Nucleus accumbens (tissue), 56 donors: ENCODE measurements at regions not wholly inside any gene's neighbourhood (a gene's known extent, or its start where the extent isn't known, plus 50 kb on each side); places are given as distances from the start of the nearest gene placed in this dataset.

Experiments
- DNase-seq, 56 donors: peaks; one replicate each; lab custom pipeline; 2025; lab: John Stamatoyannopoulos, UW

DNA sequence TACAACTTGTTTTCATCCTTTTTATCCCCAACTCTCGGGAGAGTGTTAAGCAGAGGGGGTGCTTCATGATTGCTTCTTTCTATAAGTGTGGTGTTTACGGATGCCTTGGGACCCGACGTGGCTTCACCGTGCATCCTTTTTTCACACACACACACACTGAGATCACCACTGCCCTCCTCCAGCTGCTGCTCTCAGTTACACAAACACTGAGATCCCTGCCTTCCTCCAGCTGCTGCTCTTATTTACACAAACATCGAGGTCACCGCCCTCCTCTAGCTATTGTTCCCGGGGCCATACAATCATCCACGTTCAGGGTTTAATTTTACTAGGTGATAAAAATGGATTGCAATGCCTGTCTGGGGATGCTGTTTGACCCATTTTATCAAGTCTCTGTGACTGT is 155.4 kb upstream of the FAM9B start:
- DNase-seq = no peak

DNA sequence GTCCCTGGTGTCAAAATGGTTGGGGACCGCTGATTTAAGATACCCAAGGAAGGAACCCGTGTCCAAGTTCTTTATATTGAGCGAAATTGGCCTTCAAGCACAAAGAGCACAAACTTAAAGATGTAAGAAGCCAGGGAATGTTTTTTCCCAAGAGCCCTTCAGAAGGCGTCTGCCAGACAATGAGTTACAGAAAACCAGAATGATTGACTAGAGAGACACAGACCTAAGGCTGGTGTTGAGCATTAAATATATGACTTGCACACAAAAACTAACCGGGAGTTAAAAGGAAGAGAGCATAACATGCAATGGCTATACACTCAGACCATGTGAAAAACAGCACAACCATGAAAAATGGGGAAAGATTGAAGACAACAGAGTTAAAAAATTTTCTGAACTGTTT is 157.5 kb upstream of the FAM9B start:
- no peak for DNase-seq

DNA sequence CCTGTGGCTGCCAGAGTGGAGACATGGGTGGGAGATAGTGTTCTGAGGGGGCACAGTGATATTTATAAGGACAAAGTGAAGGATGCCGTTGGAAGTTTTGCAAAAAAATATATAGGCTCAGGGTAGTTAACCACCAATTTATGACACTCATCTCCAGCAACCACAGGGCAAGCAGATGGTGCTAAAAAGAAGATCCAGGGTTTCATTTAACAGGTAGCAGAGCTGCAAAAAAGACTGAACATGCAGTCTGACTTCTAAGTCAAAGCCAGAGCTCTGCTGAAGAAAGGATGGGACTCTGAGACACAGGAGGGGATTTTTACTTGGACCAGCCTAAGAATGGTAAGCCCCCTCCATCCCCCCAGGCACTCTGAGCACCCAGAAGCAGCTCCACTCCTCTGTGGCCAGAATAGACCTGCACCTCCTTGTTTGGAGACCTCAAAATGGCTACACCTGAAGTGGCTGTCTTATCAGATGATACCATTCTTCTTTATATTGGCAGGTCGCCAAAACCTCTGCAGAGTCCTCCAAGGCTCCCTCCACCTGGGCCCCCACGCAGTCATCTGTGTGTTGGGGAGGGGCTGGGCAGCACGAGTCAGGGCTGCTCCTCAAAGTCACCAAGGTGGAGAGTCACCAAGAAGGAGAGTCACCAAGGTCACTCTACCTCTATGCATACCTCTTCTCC is 161.4 kb upstream of the FAM9B start:
- no peak for DNase-seq

DNA sequence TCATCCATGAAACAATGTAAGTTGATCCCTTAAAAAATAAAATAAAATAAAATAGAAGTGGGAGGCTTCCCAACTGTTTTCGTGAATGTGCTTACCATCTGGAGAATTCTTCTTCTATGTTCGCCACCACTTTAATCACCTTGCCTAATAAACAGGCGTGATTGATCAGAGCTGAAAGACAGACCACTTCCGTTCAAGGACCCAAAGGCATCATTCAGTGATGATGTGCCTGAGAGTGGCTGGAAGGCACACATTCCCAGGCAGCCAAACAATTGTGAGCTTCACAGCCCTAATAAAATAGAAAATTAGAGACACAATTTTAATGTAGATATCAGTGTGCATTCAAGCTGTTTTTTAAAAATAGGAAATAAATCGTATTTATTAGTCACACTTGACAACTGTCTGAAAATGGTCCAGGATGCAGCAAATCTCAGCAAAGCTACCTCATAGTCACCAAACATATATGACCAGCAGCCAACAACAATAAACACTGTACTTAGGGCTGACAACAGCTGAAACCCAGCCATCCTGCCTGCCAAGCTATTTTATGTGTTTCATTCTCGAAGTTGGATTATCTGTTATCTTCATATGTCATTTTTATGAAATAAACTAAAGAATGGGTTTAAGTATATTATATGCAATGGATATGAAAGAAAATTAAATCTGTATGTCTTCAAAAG is 163.2 kb upstream of the FAM9B start:
- DNase-seq = no peak

DNA sequence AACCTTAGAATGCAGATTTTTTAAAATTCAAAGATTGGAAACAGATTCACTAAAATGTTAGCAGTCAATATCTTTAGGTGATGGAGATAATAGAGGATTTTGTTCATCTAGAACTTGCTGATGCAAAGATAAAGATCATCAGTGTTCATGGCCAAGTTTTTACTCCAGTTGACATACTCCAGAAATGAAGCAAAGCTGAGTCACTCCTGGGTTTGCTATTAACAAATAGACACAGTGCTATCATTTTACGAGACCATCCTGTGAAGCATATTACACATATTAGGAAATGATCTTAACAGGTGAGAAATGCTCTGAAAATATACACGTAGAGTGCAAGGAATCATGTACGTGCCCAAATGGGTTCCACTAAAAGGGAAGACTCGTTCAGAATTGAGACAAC is 170.6 kb upstream of the FAM9B start:
- DNase-seq = no peak

DNA sequence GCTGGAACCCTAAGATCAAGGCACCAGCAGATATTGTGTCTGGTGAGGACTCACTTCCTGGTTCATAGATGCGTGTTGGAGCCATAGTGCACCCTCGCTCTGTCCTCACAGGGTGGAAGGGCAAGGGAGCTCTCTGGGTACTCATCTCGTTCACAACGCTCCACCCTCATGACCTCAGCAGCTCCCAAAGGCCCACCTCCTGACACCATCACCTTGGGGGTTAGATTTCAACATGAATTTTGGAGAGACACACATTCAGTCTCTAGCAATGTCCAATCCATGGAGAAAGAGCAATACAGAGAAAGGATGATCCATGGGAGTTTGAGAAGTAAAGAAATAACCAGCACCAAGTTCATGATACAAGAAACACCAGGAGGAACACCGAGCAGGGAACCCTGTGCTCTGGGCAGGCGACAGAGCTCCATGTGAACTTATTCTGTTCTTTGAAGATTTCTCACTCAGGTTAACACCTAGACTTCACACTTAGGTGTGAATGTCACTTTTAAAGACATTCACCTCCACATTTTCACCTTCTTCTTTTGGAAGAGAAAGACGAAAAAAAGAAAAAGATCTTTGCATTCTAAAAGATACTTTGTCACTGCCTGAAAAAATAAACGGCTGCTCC is 171.8 kb upstream of the FAM9B start:
- no peak for DNase-seq

DNA sequence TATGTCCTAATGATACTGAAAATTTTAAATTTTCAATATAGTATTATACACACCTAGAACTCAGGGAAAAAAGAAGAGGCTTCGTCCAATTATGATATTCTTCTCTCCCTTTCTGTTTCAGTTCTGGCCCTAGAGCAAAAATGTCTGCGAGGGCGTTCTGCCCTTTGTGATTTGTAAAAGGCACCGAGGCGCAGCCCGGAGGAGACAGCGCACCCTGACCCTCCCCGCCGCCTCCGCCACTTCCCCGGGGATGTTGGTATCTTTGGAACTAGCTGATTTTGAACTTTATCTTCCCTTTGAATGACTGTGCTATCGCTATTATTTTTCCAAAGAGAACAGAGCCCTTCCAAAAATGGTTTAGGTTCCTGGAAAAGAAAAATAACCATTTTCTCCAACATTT is 173.2 kb upstream of the FAM9B start:
- DNase-seq = peak in 1 of 56 donors; percentile 0

DNA sequence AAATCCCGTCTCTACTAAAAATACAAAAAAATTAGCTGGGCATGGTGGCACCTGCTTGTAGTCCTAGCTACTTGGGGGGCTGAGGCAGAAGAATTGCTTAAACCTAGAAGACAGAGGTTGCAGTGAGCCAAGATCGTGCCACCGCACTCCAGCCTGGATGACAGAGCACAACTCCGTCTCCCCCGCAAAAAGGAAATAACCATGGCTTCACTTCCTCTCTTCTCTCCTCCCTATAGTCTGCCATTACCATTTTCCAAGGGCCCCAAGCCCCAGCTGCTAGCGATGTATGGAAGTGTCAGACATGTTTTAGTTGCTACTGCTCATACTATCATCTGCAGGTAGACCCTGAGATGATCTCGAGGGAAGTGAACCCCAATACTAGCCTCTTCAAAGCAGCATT is 177.3 kb upstream of the FAM9B start:
- no peak for DNase-seq

DNA sequence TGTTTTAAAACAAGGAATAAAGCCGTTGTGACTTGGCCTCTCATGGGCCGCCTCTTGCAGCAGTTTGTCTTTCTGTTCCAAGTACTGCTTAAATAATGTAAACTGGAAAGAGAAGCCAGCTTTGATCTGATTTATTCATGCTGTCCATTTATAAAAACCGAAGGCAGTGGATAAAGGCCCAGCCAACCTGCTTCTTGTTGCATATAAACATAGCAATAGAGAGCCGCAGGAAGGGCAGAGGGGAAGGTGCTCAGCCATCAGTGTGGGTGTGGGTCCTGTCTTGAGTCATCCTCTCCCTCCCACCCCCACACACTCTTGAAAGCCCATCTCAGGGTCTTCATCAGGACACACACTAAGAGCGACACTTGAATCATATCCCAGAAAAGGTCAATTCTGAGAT is 187.9 kb upstream of the FAM9B start:
- DNase-seq = no peak

DNA sequence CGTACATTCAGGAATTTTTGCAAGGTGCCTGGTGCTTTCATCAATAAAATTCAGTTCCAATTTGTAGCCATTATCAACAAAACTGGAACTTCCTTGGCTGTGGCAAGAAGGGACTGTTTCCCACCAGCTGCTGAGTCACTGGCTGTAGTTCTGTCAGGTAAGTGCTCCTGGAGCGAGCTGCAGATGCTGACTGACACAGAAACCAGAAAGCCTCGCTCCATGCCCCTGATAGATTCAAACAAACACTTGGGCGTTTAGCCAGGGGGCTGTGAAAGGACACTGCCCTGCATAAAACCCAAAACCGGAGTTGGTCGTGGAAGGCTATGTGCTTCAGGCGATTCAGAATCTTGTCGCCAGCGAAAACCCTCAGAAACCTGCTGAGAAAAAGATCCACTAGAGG is 188.4 kb upstream of the FAM9B start:
- no peak for DNase-seq

DNA sequence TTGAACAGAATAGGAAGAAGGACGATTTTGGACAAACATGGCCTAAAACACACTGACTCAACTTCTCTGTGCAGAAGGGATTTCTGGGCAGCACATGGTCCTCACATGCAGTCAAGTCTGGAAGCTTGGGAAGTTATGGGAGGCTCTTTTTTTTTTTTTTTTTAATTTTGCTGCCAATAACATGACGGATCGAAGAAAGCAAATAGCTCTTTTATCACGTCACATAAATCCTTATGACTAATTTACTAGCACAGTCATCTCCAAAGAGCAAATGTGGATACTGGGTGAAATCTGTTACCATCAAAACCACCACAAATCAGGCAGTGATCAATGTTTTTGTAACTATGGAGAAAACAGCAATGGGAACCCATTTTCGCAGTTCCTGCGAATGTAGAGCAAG is 193.3 kb upstream of the FAM9B start:
- no peak for DNase-seq

DNA sequence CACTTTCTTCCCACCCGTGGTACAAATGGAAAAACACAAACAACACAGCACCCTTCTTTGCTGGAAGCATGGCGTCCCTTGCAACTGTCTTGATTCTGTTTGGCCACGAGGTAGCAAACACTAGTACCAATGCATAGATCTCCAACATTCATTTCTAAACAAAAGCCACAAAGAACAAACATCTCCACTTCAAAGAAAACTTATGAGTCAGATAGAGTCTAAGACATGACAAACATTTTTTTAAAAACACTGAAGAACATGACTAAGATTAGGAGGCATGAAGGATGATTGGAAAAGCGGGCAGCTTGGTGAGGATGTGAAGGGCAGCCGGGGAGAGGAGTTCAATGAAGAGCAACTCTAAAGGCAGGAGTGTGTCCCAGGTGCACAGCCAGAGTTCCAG is 197.6 kb upstream of the FAM9B start:
- DNase-seq = no peak

DNA sequence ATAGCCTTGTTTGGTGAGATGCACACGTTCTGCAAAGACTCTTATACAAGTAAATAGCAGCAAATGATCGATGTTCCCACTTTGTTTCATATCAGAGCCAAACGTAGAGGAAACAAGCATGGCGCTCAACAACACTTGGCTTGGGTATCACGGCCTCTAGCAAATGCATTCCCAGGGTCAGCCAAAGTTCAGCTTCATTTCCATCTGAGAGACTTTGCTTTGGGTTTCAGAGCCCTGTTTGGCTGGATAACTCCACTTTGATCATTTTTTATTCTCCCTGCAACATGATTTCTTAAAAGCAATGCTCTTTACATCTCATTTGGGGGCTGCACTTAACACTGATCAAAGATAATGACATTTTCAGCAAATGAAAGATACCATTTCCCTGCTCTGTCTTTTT is 199.2 kb upstream of the FAM9B start:
- peak in 6 of 56 donors; percentile 0 to 12 (median 4) for DNase-seq

DNA sequence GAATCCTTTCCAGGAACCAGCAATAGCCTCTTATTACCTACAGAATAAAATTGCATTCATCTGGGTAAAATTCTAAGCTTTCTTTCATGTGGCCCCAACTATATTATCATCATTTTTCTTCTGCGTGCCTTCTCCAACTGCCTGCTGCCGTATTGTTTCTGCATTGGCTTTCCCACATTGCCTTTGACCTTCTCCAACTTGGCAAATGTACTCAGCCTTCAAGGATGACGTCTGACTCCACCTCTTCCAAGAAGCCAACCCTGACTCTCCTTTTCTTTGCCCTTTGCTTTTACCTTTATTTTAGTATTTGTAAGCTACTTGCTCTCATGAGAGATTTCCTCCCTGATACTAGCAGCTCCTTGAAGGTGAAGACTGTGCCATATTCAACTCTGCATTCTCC is 200.4 kb upstream of the FAM9B start:
- DNase-seq = no peak

DNA sequence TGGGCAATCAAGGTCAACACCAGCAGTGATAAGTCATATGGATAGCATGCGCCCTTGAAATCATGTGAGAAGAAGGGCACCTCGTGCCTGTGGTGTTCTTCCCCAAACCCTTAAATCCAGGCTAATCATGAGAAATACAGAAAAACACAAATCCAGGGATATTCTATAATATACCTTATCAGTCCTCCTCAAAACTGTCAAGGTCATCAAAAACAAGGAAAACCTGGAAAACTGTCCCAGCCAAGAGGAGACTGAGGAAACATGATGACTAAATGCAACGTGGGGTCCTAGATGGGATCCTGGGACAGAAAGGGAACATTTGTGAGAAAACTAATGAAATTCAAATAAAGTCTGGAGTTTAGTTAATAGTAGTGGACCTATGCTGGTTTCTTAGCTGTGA is 201.8 kb upstream of the FAM9B start:
- DNase-seq = no peak

DNA sequence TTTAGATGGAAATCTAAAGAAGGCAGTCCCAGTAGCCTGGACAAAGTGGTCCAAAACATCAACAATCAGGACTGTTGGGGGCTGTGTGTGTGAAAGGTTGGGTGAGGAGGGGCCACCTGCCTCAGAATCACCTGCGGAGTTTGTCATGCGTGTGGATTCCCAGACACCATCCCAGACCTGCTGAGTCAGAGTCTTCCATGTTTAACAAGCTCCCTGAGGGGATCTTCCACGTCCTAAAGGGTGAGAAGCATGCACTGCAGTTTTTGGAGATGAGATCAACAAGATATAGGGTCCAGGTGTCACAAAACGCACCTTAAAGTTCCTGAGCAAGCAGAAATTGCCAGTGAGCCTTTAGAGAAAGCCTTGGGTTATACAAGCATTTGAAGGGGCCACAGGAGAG is 207.0 kb upstream of the FAM9B start:
- DNase-seq = no peak

DNA sequence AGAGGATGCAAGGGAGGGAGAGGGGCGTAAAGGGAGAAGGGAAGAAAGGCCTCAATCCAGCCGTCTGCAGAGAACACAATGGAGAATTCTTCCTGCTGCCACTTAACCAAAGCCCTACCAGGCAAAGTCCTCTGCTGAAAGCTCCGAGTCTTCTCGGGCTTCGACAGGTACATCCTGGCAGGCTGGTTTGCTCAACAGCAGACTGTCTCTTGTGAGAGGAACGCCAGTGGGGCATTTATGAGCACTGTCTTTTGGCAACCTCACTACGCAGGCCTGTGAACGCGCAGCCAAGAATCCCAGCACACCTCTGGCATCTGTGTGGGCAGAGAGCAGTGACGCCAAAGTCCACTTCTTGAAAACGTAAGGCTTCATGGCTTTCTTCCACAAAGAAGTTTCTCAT is 207.5 kb upstream of the FAM9B start:
- no peak for DNase-seq

DNA sequence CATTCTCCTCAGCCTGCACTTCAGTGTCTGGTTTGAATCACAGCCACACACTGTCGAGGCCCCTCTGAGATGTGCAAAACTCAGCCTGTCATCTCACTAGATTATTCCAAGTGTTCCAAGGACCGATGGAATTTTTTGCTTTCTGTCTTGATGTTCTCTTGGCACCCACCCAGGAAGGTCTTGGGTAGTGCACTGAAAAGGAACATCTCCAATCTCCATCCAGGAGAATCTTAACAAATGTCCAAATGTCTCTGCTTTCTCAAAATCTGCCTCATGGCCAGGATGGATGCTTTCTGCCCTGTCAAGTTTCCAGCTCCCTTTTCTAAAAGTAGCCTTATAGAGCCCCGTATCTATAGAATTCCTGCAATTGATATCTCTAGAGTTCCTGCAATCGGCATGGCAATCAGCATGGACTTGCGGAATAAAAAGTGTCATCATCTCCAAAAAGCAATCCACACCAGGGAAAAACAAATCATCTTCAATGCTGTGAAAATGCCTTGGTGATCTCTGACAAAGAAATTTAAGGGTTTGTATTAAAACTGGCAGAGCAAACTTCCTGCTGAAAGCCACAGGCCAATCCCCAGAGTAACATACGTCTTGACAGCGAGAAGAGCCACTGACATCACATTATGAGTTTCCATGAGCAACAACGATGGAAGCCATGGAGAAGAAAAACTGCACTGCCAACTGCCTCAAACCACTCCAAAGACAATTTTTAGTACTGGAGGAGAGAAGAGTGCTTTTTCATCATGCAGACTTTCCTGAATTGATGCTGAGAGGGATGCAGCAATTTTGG is 215.3 kb upstream of the FAM9B start:
- no peak for DNase-seq

DNA sequence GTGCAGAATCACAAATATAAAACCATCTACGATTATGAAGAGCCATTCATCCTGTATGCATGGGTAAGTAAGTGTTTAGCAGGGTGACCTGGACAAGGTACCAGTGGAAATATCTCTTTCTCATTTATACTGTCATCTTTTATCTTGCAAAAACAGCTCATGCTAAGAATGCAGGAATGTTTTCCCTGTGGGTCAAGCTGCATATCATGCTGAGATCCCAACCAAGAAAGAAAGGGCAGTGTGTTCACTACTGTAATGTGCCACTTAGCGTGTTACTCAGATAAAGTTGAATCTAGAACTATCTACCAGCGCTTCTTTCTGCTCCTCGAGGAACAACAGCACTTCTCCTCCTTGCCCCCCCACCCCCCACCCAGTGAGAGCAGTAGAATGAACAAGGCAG is 212.7 kb upstream of the TBL1X start:
- no peak for DNase-seq

DNA sequence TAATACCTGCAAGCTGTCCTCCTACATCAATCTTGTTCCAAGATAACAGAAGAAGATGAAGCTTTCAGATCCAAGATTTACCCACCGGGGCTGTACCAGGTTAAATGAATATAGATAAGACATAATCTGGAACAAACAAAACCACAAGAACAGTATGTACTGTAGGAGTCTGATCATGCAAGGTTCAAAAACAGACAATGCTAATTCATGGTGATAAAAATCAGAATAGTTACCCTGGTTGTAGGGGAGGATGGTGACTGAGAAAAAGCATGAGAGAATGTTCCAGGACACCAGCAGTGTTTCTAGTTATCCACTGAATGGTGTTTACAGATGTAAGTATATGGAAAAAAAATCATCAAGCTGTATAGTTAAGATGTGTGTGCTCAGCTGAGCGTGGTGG is 211.6 kb upstream of the TBL1X start:
- no peak for DNase-seq

DNA sequence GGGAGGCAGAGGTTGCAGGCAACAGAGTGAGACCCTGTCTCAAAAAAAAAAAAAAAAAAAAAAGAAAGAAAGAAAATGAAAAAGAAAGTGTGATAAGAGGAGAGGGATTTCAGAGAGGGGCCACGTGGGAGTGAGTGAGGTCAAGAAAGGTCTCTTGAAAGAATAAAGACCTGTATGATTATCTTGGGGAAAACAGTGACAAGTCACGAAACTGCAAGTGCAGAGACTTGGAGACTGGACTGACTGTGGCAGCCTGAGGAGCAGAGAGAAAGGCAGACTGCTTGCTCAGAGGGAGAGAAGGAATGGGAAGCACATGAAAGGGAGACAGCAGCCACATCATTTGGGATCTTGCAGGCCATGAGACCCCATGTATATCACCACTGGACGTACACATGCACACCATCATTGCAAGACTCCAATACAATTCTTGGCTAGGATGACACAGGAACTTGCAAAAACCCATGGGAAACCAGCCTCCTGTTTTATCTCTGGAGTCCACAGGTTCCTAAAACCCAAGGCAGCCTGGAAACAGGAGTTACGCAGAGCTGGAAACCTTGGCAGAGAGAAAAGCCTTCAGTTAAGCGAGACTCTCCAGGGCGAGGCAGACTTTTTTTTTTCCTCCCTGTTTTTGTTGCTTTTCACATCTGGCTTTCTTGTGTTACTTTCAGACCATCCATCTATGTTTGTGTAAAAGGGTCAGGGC is 207.0 kb upstream of the TBL1X start:
- no peak for DNase-seq
